ENCODE measurements at regions not wholly inside any gene's neighbourhood (a gene's known extent, or its start where the extent isn't known, plus 50 kb on each side); places are given as distances from the start of the nearest gene placed in this dataset.
"Not testable (repeated sequence)": the region's sequence is repeated elsewhere in the genome, so short reads cannot be mapped to it uniquely, and the experiment has no call there.

- BruUV-seq (replicated peaks); H3K9me3 Mint-ChIP-seq (ENCODE audit: low read depth, unreplicated experiment); H3K36me3 Mint-ChIP-seq (ENCODE audit: insufficient read depth, unreplicated experiment); intact Hi-C loops (cut with micrococcal nuclease; ENCODE audit: unreplicated experiment); H3K4me1 Mint-ChIP-seq (ENCODE audit: low read depth, unreplicated experiment); DNase-seq; H3K27ac Mint-ChIP-seq (ENCODE audit: unreplicated experiment); H3K27me3 Mint-ChIP-seq (ENCODE audit: unreplicated experiment); CTCF ChIA-PET; H3K4me3 Mint-ChIP-seq (ENCODE audit: low read depth, unreplicated experiment): not testable (repeated sequence)
Observed at GRCh38 chr9:43130744-43131171, 947.3 kb downstream of the SPATA31A6 start.

GRCh38 chr9:43135440-43135839, 952.0 kb downstream of the SPATA31A6 start:
- H3K4me3 Mint-ChIP-seq (ENCODE audit: low read depth, unreplicated experiment); H3K27ac Mint-ChIP-seq (ENCODE audit: unreplicated experiment); H3K27me3 Mint-ChIP-seq (ENCODE audit: unreplicated experiment); H3K36me3 Mint-ChIP-seq (ENCODE audit: insufficient read depth, unreplicated experiment); intact Hi-C loops (cut with micrococcal nuclease; ENCODE audit: unreplicated experiment); DNase-seq; H3K4me1 Mint-ChIP-seq (ENCODE audit: low read depth, unreplicated experiment); BruUV-seq (replicated peaks); H3K9me3 Mint-ChIP-seq (ENCODE audit: low read depth, unreplicated experiment); CTCF ChIA-PET: not testable (repeated sequence)

GRCh38 chr9:43138909-43139308, 955.5 kb downstream of the SPATA31A6 start:
- intact Hi-C loops (cut with micrococcal nuclease; ENCODE audit: unreplicated experiment); H3K27me3 Mint-ChIP-seq (ENCODE audit: unreplicated experiment); H3K36me3 Mint-ChIP-seq (ENCODE audit: insufficient read depth, unreplicated experiment); BruUV-seq (replicated peaks); H3K4me1 Mint-ChIP-seq (ENCODE audit: low read depth, unreplicated experiment); H3K4me3 Mint-ChIP-seq (ENCODE audit: low read depth, unreplicated experiment); H3K9me3 Mint-ChIP-seq (ENCODE audit: low read depth, unreplicated experiment); CTCF ChIA-PET: not testable (repeated sequence)
- H3K27ac Mint-ChIP-seq (ENCODE audit: unreplicated experiment) = peak overlapping the region; percentile 66
- DNase-seq = peak; percentile 15

DNA sequence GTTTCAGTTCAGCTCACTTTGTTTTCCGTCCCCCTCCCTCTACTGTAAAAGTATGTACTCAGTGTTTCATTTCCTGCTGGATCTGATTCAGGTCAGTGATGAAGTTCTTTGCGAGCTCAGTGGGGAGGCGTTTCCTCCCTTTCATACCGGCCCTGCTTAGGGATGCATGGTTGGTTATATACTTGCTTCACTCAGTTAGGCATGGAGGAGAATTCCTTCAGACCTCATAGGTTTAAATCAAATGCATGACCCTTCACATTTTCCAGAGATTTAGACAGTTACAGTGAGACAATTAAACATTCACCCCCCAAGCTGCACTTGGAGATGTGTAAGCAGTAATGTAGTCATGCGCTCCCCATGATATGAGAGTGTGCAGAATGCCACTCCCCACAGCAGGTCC, 955.9 kb downstream of the SPATA31A6 start:
- H3K4me1 Mint-ChIP-seq (ENCODE audit: low read depth, unreplicated experiment); DNase-seq; H3K4me3 Mint-ChIP-seq (ENCODE audit: low read depth, unreplicated experiment); H3K27me3 Mint-ChIP-seq (ENCODE audit: unreplicated experiment); H3K36me3 Mint-ChIP-seq (ENCODE audit: insufficient read depth, unreplicated experiment); intact Hi-C loops (cut with micrococcal nuclease; ENCODE audit: unreplicated experiment); H3K9me3 Mint-ChIP-seq (ENCODE audit: low read depth, unreplicated experiment); CTCF ChIA-PET: not testable (repeated sequence)
- peak overlapping the region; percentile 66 for H3K27ac Mint-ChIP-seq (ENCODE audit: unreplicated experiment)
- TSS peak; percentile 92 for BruUV-seq (replicated peaks)

DNA sequence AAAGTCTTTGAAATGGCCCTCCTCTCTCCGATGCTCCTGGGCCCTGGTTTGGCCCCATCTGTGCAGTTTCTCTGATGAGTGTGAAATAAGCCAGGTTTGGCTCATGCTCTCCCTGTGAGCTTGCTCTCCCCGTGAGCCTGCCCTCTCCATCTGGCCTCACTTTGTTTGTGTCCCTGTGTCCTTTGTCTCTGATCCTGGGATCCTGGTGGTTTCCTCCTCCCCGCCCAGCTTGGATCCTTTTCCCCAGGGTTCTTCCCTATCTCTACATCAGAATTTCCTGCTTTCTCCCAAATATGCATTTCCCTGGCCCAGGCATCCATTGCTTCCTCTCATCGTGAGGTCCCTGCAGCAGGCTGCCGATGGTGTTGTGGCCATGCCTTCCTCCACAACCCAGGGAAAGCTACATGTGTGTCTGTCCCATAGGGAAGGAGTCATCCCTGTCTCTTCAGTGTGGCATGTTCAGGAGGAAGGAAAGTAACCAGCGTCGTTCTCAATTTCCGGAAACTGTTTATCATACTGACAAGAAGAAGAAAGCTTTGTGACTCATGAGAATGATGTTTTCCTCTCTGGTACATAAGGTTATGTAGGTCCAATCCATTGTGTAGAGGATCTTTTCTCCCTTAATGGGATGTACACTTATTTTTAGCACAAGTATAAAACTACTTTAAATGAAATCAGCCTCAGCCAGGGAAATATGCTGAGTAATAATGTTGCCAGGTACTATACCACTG, 956.6 kb downstream of the SPATA31A6 start:
- H3K4me3 Mint-ChIP-seq (ENCODE audit: low read depth, unreplicated experiment); DNase-seq; H3K27me3 Mint-ChIP-seq (ENCODE audit: unreplicated experiment); CTCF ChIA-PET; BruUV-seq (replicated peaks); H3K9me3 Mint-ChIP-seq (ENCODE audit: low read depth, unreplicated experiment); H3K36me3 Mint-ChIP-seq (ENCODE audit: insufficient read depth, unreplicated experiment); H3K4me1 Mint-ChIP-seq (ENCODE audit: low read depth, unreplicated experiment); intact Hi-C loops (cut with micrococcal nuclease; ENCODE audit: unreplicated experiment): not testable (repeated sequence)
- H3K27ac Mint-ChIP-seq (ENCODE audit: unreplicated experiment) = peak overlapping the region; percentile 66
